Suprapubic skin (tissue), 4 donors: ENCODE measurements at regions not wholly inside any gene's neighbourhood (a gene's known extent, or its start where the extent isn't known, plus 50 kb on each side); places are given as distances from the start of the nearest gene placed in this dataset.

ENCODE experiments used
- CTCF ChIP-seq, 2 donors: fragments of 200-600 bp in 1 of 2; fragments of 450-650 bp in 1 of 2; sonication (generic) in 1 of 2; IDR thresholded peaks; one replicate each; pipeline ENCODE4 v1.5.1; 2016 to 2019; ENCODE audit warnings: antibody characterized with exemption in 2 of 2, mild to moderate bottlenecking in 1 of 2, moderate library complexity in 1 of 2
- POLR2A ChIP-seq, 2 donors: fragments of 450-650 bp; IDR thresholded peaks; one replicate each; pipeline ENCODE4 v1.6.1; 2017; ENCODE audit warnings: antibody characterized with exemption in 2 of 2, mild to moderate bottlenecking in 2 of 2, moderate library complexity in 2 of 2
- POLR2AphosphoS5 ChIP-seq, 3 donors: sonication (generic); formaldehyde crosslinking; IDR thresholded peaks; one replicate each; pipeline ENCODE4 v1.6.1; 2017; ENCODE audit warnings: antibody characterized with exemption in 3 of 3

- TF ChIP-seq CTCF (IDR thresholded peaks at IDR 0.05): no peak
- no peak for TF ChIP-seq POLR2A (IDR thresholded peaks at IDR 0.05)
- no peak for TF ChIP-seq POLR2AphosphoS5 (IDR thresholded peaks at IDR 0.05)
Observed at GRCh38 chr2:231644426-231644825, 51.8 kb downstream of the TEX44 start.
